Stimulated activated naive CD4-positive, alpha-beta T cell treated with Interleukin-2 at 50 U/mL for 16 hours (primary cell): ENCODE measurements at regions not wholly inside any gene's neighbourhood (a gene's known extent, or its start where the extent isn't known, plus 50 kb on each side); places are given as distances from the start of the nearest gene placed in this dataset.

ENCODE experiments used
- DNase-seq: peaks from one replicate; lab custom pipeline; 2025; lab: John Stamatoyannopoulos, UW

- DNase-seq = no peak
Observed at GRCh38 chr7:21221130-21221529, 206.8 kb upstream of the SP4 start.

GRCh38 chr7:21238400-21239116, 189.3 kb upstream of the SP4 start:
- DNase-seq = no peak

- DNase-seq = no peak
Observed at GRCh38 chr7:21243265-21243664, 184.6 kb upstream of the SP4 start.

GRCh38 chr7:21251151-21251800, 176.6 kb upstream of the SP4 start:
- no peak for DNase-seq

- DNase-seq = peak; percentile 5
Observed at GRCh38 chr7:21253740-21254687, 173.9 kb upstream of the SP4 start.

- peak; percentile 6 for DNase-seq
Observed at GRCh38 chr7:21256310-21256877, 171.5 kb upstream of the SP4 start.

GRCh38 chr7:21260939-21261338, 166.9 kb upstream of the SP4 start:
- no peak for DNase-seq

- peak; percentile 23 for DNase-seq
Observed at GRCh38 chr7:21261627-21262594, 166.0 kb upstream of the SP4 start.

GRCh38 chr7:21269021-21269420, 158.9 kb upstream of the SP4 start:
- DNase-seq = no peak

GRCh38 chr7:21276471-21277035, 151.3 kb upstream of the SP4 start:
- no peak for DNase-seq

GRCh38 chr7:21278944-21279343, 148.9 kb upstream of the SP4 start:
- no peak for DNase-seq

GRCh38 chr7:21281193-21281592, 146.7 kb upstream of the SP4 start:
- DNase-seq = no peak

GRCh38 chr7:21293771-21294170, 134.1 kb upstream of the SP4 start:
- no peak for DNase-seq

GRCh38 chr7:21299766-21300165, 128.1 kb upstream of the SP4 start:
- no peak for DNase-seq

- no peak for DNase-seq
Observed at GRCh38 chr7:21300692-21301091, 127.2 kb upstream of the SP4 start.

GRCh38 chr7:21304808-21305375, 123.0 kb upstream of the SP4 start:
- DNase-seq = no peak

- DNase-seq = no peak
Observed at GRCh38 chr7:21305455-21306235, 122.2 kb upstream of the SP4 start.

GRCh38 chr7:21314954-21315353, 112.9 kb upstream of the SP4 start:
- DNase-seq = no peak
